Brain microvascular endothelial cell (primary cell): ENCODE measurements at regions not wholly inside any gene's neighbourhood (a gene's known extent, or its start where the extent isn't known, plus 50 kb on each side); places are given as distances from the start of the nearest gene placed in this dataset.

Experiments used
- DNase-seq: peaks from one replicate; pipeline ENCODE4 v3.0.0-alpha.2; 2020
- H3K27ac ChIP-seq: fragments of 250-450 bp; sonication (Bioruptor Pico); 2 replicates; pipeline ENCODE4 v1.5.1; 2020; ENCODE audit warnings: mild to moderate bottlenecking, moderate library complexity
- H3K27me3 ChIP-seq: fragments of 250-450 bp; sonication (Bioruptor Pico); replicated peaks from 2 replicates; pipeline ENCODE4 v1.5.1; 2020; ENCODE audit warnings: mild to moderate bottlenecking
- H3K36me3 ChIP-seq: fragments of 250-450 bp; sonication (Bioruptor Pico); replicated peaks from 2 replicates; pipeline ENCODE4 v1.5.1; 2020; ENCODE audit warnings: mild to moderate bottlenecking
- H3K4me3 ChIP-seq: 2 replicates; pipeline ENCODE4 v1.5.1; 2011; ENCODE audit warnings: low read depth, mild to moderate bottlenecking, control low read depth, low read length, moderate library complexity
- CTCF ChIP-seq: IDR thresholded peaks from 2 replicates; pipeline ENCODE4 v1.5.1; 2011; ENCODE audit warnings: low read depth, mild to moderate bottlenecking, moderate library complexity, low read length, control low read depth, inconsistent platforms; ENCODE audit errors: missing control alignments
- in situ Hi-C: cut with HindIII; loops from 2 replicates; pipeline ENCODE4 v1.10.0; 2017; ENCODE audit warnings: low sequenced_read_pairs, low pct_ligation_motif_present

- no peak overlapping the region for H3K4me3 ChIP-seq
- no peaks in the 10 kb centered on the region for H3K27me3 ChIP-seq
- in situ Hi-C loops: no loop called here
- no peak overlapping the region for H3K27ac ChIP-seq
- no peak for TF ChIP-seq CTCF
- DNase-seq: no peak
- H3K36me3 ChIP-seq: no peaks in the 10 kb centered on the region
These were observed 193.9 kb downstream of the DLL1 start for GRCh38 chr6:170096803-170097504.

GRCh38 chr6:170096191-170096802 lies 194.6 kb downstream of the DLL1 start:
- Histone ChIP-seq H3K27ac (no peak overlapping the region), H3K36me3 (no peaks in the 10 kb centered on the region), H3K27me3 (no peaks in the 10 kb centered on the region), H3K4me3 (no peak overlapping the region)
- no peak for DNase-seq
- in situ Hi-C loops: no loop called here
- TF ChIP-seq CTCF: no peak

DNA sequence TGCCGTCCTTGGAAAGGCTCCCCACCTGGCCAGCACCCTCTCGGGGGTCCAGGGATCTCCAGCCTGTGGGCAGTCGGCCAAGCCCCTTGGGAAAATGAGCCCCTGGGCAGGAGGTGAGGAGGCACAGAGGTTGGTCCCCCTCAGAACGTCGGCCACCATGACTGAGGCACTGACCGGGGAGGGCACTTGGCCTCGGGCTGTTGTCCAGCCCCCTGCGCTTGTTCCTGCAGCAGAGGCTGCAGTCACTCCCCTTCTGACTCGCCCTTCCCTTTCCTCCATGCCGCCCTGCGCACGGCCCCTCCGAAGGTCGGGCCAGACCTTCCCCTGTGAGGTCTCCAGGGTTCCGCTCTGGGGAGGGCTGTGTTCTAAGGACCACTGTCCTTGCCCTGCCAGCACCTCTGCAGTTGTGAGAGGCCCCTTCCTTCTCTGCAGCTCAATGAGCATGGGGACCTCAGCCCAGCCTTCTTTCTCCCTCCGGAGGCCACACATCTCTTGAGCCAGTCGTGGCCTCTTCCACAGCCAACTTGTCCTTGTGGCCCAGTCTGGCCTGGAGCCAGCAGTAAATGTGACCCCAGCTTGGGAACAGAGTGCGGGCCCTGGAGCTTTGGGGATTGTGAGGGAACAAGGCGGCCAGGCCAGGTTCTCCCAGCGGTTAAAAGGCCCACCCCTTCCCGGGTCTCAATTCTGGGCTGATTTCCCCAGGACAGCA lies 195.5 kb downstream of the DLL1 start:
- H3K27ac ChIP-seq: no peak overlapping the region
- no peaks in the 10 kb centered on the region for H3K27me3 ChIP-seq
- H3K4me3 ChIP-seq: no peak overlapping the region
- no peak for TF ChIP-seq CTCF
- no peaks in the 10 kb centered on the region for H3K36me3 ChIP-seq
- DNase-seq: no peak
- in situ Hi-C loops: no loop called here

GRCh38 chr6:170094686-170095272 lies 196.1 kb downstream of the DLL1 start:
- no peak overlapping the region for H3K27ac ChIP-seq
- no peak for DNase-seq
- no peaks in the 10 kb centered on the region for H3K27me3 ChIP-seq
- TF ChIP-seq CTCF: no peak
- H3K36me3 ChIP-seq: no peaks in the 10 kb centered on the region
- in situ Hi-C loops: no loop called here
- H3K4me3 ChIP-seq: no peak overlapping the region

DNA sequence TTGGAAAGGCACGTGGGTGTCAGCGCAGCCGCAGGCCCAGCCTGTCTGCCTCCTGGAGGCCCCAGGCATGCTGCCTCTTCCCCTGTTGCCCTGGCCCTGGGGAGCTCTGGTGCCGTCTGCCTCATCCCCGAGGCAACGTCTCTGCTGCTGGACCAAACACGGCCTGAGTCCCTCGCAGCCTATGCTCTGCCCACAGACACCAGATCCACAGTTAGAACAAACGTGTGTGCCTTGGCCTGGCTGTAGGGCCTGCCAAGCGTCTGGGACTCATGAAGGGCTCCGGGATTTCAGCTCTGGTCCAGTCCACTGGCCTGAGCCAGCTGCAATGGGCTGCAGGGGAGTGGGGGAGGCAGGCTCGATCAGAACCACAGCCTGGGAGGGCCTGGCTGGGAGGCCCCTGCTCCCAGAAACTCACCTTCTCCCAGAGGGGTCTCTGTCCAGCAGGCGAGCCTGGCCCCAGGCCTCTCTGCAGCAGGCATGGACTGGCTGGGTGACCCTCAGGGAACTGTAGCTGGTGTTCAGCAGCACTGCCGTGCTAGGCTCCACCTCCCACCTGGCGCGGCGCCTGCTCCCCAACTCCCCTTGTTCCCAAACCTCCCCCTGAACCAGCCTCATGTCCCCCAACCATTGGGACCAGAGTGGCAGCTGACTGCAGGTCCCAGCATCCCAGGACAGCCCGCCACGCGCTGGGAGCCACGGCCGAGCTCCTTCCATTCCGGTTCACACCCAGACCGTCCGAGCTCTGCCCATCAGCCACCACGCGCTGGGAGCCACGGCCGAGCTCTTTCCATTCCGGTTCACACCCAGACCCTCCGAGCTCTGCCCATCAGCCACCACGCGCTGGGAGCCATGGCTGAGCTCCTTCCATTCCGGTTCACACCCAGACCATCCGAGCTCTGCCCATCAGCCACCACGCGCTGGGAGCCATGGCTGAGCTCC lies 197.0 kb downstream of the DLL1 start:
- DNase-seq: no peak
- TF ChIP-seq CTCF: no peak
- Histone ChIP-seq H3K27me3 (no peaks in the 10 kb centered on the region), H3K36me3 (no peaks in the 10 kb centered on the region), H3K4me3 (no peak overlapping the region), H3K27ac (no peak overlapping the region)
- in situ Hi-C loops: no loop called here
